Calu3 (cell line): ENCODE measurements at regions not wholly inside any gene's neighbourhood (a gene's known extent, or its start where the extent isn't known, plus 50 kb on each side); places are given as distances from the start of the nearest gene placed in this dataset.

Experiments used
- BruUV-seq: library from RNA; stranded (reverse); fragments of 400-500 nt; replicated peaks from 2 replicates; lab custom pipeline; 2021; lab: Mats Ljungman, UMichigan
- CTCF ChIA-PET: fragments of 300-600 bp; sonication (Branson Sonifier 250); formaldehyde crosslinking; loops from one replicate; lab custom pipeline; 2022; ENCODE audit warnings: antibody characterized with exemption; lab: Charles Lee
- DNase-seq: peaks from one replicate; pipeline ENCODE4 v3.0.0; 2022
- H3K27ac Mint-ChIP-seq: one replicate; pipeline ENCODE4 v1.8.0; 2022; ENCODE audit warnings: mixed read lengths; ENCODE audit not compliant: unreplicated experiment
- H3K27me3 Mint-ChIP-seq: one replicate; pipeline ENCODE4 v1.8.0; 2022; ENCODE audit warnings: mixed read lengths; ENCODE audit not compliant: unreplicated experiment
- H3K36me3 Mint-ChIP-seq: one replicate; pipeline ENCODE4 v1.8.0; 2022; ENCODE audit warnings: mild to moderate bottlenecking, moderate library complexity, mixed read lengths; ENCODE audit not compliant: insufficient read depth, unreplicated experiment
- H3K4me1 Mint-ChIP-seq: one replicate; pipeline ENCODE4 v1.8.0; 2022; ENCODE audit warnings: mild to moderate bottlenecking, low read depth, mixed read lengths; ENCODE audit not compliant: unreplicated experiment
- H3K4me3 Mint-ChIP-seq: one replicate; pipeline ENCODE4 v1.8.0; 2022; ENCODE audit warnings: mild to moderate bottlenecking, low read depth, moderate library complexity, mixed read lengths; ENCODE audit not compliant: unreplicated experiment
- H3K9me3 Mint-ChIP-seq: one replicate; pipeline ENCODE4 v1.8.0; 2022; ENCODE audit warnings: low read depth, mixed read lengths; ENCODE audit not compliant: unreplicated experiment
- CTCF ChIP-seq: fragments of 200-600 bp; IDR thresholded peaks from one replicate; pipeline ENCODE4 v1.8.0; 2022; ENCODE audit warnings: antibody characterized with exemption; ENCODE audit not compliant: unreplicated experiment
- intact Hi-C: fragments of 100-400 bp; cut with micrococcal nuclease; formaldehyde crosslinking; loops from one replicate; pipeline ENCODE4 v1.10.0; 2022; ENCODE audit not compliant: unreplicated experiment

- no peaks in the 10 kb centered on the region for H3K9me3 Mint-ChIP-seq
- no peaks in the 10 kb centered on the region for H3K36me3 Mint-ChIP-seq
- DNase-seq, result no peak
- H3K4me1 Mint-ChIP-seq, result no peaks in the 10 kb centered on the region
- CTCF ChIA-PET, result no interaction called here
- no TSS peak for BruUV-seq
- intact Hi-C loops, result no loop called here
- TF ChIP-seq CTCF, result no peak
- H3K27ac Mint-ChIP-seq, result no peak overlapping the region
- H3K4me3 Mint-ChIP-seq, result no peak overlapping the region
- no peaks in the 10 kb centered on the region for H3K27me3 Mint-ChIP-seq
Observed at GRCh38 chr13:87837522-87837921, 166.4 kb downstream of the SLITRK5 start.

GRCh38 chr13:87837946-87838345 is 166.8 kb downstream of the SLITRK5 start:
- H3K4me1 Mint-ChIP-seq, result no peaks in the 10 kb centered on the region
- DNase-seq, result no peak
- H3K27ac Mint-ChIP-seq, result no peak overlapping the region
- H3K4me3 Mint-ChIP-seq, result no peak overlapping the region
- H3K27me3 Mint-ChIP-seq, result no peaks in the 10 kb centered on the region
- no peaks in the 10 kb centered on the region for H3K36me3 Mint-ChIP-seq
- CTCF ChIA-PET, result no interaction called here
- no TSS peak for BruUV-seq
- H3K9me3 Mint-ChIP-seq, result no peaks in the 10 kb centered on the region
- intact Hi-C loops, result no loop called here
- no peak for TF ChIP-seq CTCF

- no peak for TF ChIP-seq CTCF
Observed at GRCh38 chr13:87851410-87851809, 180.2 kb downstream of the SLITRK5 start.

GRCh38 chr13:87855553-87855952 is 184.4 kb downstream of the SLITRK5 start:
- peaks cover 2% of the 10 kb centered on the region for H3K9me3 Mint-ChIP-seq
- CTCF ChIA-PET, result no interaction called here
- no peak for TF ChIP-seq CTCF
- no peaks in the 10 kb centered on the region for H3K27me3 Mint-ChIP-seq
- H3K4me3 Mint-ChIP-seq, result no peak overlapping the region
- DNase-seq, result no peak
- BruUV-seq, result no TSS peak
- intact Hi-C loops, result no loop called here
- H3K36me3 Mint-ChIP-seq, result no peaks in the 10 kb centered on the region
- no peak overlapping the region for H3K27ac Mint-ChIP-seq
- no peaks in the 10 kb centered on the region for H3K4me1 Mint-ChIP-seq

More at GRCh38 chr13:87851410-87851809, 180.2 kb downstream of the SLITRK5 start:
- Mint-ChIP-seq H3K4me3 (no peak overlapping the region), H3K9me3 (peaks cover 2% of the 10 kb centered on the region), H3K36me3 (no peaks in the 10 kb centered on the region), H3K4me1 (no peaks in the 10 kb centered on the region), H3K27ac (no peak overlapping the region), H3K27me3 (no peaks in the 10 kb centered on the region)
- DNase-seq, result no peak
- CTCF ChIA-PET, result no interaction called here
- intact Hi-C loops, result no loop called here
- BruUV-seq, result no TSS peak
